ENCODE measurements at regions not wholly inside any gene's neighbourhood (a gene's known extent, or its start where the extent isn't known, plus 50 kb on each side); places are given as distances from the start of the nearest gene placed in this dataset.

DNA sequence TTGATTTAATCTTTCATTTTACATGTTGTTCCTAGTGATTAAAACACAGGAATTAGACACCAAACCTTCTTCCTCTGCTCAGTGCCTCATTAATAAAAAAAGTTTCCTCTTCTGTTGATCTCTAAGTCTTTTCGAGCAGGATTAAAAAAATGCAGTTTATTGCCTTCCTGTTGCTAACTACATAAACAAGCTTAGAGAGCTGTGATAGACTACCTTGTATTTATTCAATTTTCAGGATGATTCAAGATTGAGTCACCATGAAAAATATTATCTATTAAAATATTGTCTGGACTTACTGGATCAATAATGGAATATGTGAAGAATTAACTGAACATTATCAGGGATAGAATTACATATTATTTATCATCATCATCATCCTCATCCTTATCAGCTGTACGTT lies 1089.6 kb upstream of the CNTNAP5 start:
- no peak overlapping the region for H3K4me3 Mint-ChIP-seq
- Histone ChIP-seq H3K27me3 (replicated peaks in 1 of 4; ENCODE audit: control extremely low read depth in 1 of 4, control insufficient read depth in 3 of 4, insufficient read depth in 4 of 4, low read length in 3 of 4) (no peaks in the 10 kb centered on the region), H4K20me1 (ENCODE audit: control insufficient read depth, insufficient read depth, low read length, poor library complexity, severe bottlenecking) (no peaks in the 10 kb centered on the region), H3K9me3 (ENCODE audit: control extremely low read depth in 1 of 3, control insufficient read depth in 2 of 3, insufficient read depth in 1 of 3, low read length in 2 of 3) (peaks cover 0 to 3% (median 2%) of the 10 kb centered on the region in 3 donors), H3K4me2 (replicated peaks; ENCODE audit: low read depth, low read length, poor library complexity, severe bottlenecking) (no peak overlapping the region), H3K27ac (ENCODE audit: low read length in 2 of 2) (no peak overlapping the region), H3K79me2 (ENCODE audit: control insufficient read depth, insufficient read depth, low read length) (no peaks in the 10 kb centered on the region), H2AFZ (ENCODE audit: insufficient read depth, low read depth, low read length, poor library complexity, severe bottlenecking) (no peak overlapping the region), H3K4me3 (ENCODE audit: control extremely low read depth in 1 of 5, extremely low read depth in 1 of 5, insufficient read depth in 1 of 5, low read depth in 2 of 5, low read length in 4 of 5) (no peak overlapping the region), H3K4me1 (ENCODE audit: control insufficient read depth in 2 of 2, insufficient read depth in 2 of 2, low read length in 2 of 2) (no peaks in the 10 kb centered on the region), H3K36me3 (replicated peaks in 1 of 2; ENCODE audit: control extremely low read depth in 1 of 2, control insufficient read depth in 1 of 2, extremely low read depth in 1 of 2, insufficient read depth in 2 of 2, low read length in 1 of 2) (no peaks in the 10 kb centered on the region), H3K9ac (ENCODE audit: low read length) (no peak overlapping the region)
- intact Hi-C loops (cut with micrococcal nuclease): no loop called here
- H3K9me3 Mint-ChIP-seq (ENCODE audit: insufficient read depth): peaks cover 3% of the 10 kb centered on the region
- DNase-seq (no peak), ATAC-seq (ENCODE audit: low read depth) (no peak)
- no peaks in the 10 kb centered on the region for H3K27me3 Mint-ChIP-seq
- H3K27ac Mint-ChIP-seq: no peak overlapping the region
- no peaks in the 10 kb centered on the region for H3K4me1 Mint-ChIP-seq
- no CpG with 5 or more reads among the region's 2 CpGs for WGBS (ENCODE audit: insufficient coverage)
- CTCF ChIA-PET: no interaction called here
- TF ChIP-seq, protein P1, sequence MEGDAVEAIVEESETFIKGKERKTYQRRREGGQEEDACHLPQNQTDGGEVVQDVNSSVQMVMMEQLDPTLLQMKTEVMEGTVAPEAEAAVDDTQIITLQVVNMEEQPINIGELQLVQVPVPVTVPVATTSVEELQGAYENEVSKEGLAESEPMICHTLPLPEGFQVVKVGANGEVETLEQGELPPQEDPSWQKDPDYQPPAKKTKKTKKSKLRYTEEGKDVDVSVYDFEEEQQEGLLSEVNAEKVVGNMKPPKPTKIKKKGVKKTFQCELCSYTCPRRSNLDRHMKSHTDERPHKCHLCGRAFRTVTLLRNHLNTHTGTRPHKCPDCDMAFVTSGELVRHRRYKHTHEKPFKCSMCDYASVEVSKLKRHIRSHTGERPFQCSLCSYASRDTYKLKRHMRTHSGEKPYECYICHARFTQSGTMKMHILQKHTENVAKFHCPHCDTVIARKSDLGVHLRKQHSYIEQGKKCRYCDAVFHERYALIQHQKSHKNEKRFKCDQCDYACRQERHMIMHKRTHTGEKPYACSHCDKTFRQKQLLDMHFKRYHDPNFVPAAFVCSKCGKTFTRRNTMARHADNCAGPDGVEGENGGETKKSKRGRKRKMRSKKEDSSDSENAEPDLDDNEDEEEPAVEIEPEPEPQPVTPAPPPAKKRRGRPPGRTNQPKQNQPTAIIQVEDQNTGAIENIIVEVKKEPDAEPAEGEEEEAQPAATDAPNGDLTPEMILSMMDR (IDR thresholded peaks at IDR 0.05): no peak
- no peak for TF ChIP-seq EZH2 (IDR thresholded peaks at IDR 0.05; ENCODE audit: borderline replicate concordance, insufficient read depth, low read depth, low read length, poor library complexity, severe bottlenecking)
- POLR2A ChIA-PET: no interaction called here

DNA sequence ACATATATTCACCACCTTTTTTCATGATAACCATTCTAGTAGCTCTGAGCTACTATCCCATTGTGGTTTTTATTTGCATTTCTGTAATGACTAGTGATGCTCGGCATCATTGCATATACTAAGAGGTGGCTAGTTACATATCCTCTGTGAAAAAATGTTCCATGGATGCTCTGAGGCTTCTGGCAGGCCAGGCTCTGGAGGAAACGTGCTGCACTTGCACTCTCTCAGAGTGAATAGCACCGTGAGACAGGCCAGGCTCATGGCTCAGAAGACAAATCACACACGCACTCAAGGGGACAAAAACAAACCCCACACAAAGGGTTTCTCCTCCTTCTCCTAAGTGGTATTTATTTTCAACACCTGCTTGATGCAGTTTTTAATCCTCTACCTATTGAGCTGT lies 1085.3 kb upstream of the CNTNAP5 start:
- Histone ChIP-seq H3K9ac (ENCODE audit: low read length) (no peak overlapping the region), H3K27ac (ENCODE audit: low read length in 2 of 2) (no peak overlapping the region), H3K27me3 (replicated peaks in 1 of 4; ENCODE audit: control extremely low read depth in 1 of 4, control insufficient read depth in 3 of 4, insufficient read depth in 4 of 4, low read length in 3 of 4) (no peaks in the 10 kb centered on the region), H3K4me3 (ENCODE audit: control extremely low read depth in 1 of 5, extremely low read depth in 1 of 5, insufficient read depth in 1 of 5, low read depth in 2 of 5, low read length in 4 of 5) (no peak overlapping the region), H3K4me2 (replicated peaks; ENCODE audit: low read depth, low read length, poor library complexity, severe bottlenecking) (no peak overlapping the region), H3K9me3 (ENCODE audit: control extremely low read depth in 1 of 3, control insufficient read depth in 2 of 3, insufficient read depth in 1 of 3, low read length in 2 of 3) (peaks cover 0 to 3% (median 2%) of the 10 kb centered on the region in 3 donors), H3K4me1 (ENCODE audit: control insufficient read depth in 2 of 2, insufficient read depth in 2 of 2, low read length in 2 of 2) (no peaks in the 10 kb centered on the region), H3K36me3 (replicated peaks in 1 of 2; ENCODE audit: control extremely low read depth in 1 of 2, control insufficient read depth in 1 of 2, extremely low read depth in 1 of 2, insufficient read depth in 2 of 2, low read length in 1 of 2) (no peaks in the 10 kb centered on the region), H2AFZ (ENCODE audit: insufficient read depth, low read depth, low read length, poor library complexity, severe bottlenecking) (no peak overlapping the region), H3K79me2 (ENCODE audit: control insufficient read depth, insufficient read depth, low read length) (no peaks in the 10 kb centered on the region), H4K20me1 (ENCODE audit: control insufficient read depth, insufficient read depth, low read length, poor library complexity, severe bottlenecking) (no peaks in the 10 kb centered on the region)
- Mint-ChIP-seq H3K27me3 (no peaks in the 10 kb centered on the region), H3K4me3 (no peak overlapping the region), H3K4me1 (no peaks in the 10 kb centered on the region), H3K27ac (no peak overlapping the region), H3K9me3 (ENCODE audit: insufficient read depth) (peaks cover 3% of the 10 kb centered on the region)
- DNase-seq (no peak), ATAC-seq (ENCODE audit: low read depth) (no peak)
- CTCF ChIA-PET: no interaction called here
- TF ChIP-seq EZH2 (IDR thresholded peaks at IDR 0.05; ENCODE audit: borderline replicate concordance, insufficient read depth, low read depth, low read length, poor library complexity, severe bottlenecking): no peak
- TF ChIP-seq, protein P1 (IDR thresholded peaks at IDR 0.05): no peak
- intact Hi-C loops (cut with micrococcal nuclease): no loop called here
- 92% methylated on average over 2 of the region's 4 CpGs for WGBS (ENCODE audit: insufficient coverage)
- POLR2A ChIA-PET: no interaction called here
